HL-60 (cell line): ENCODE measurements at regions not wholly inside any gene's neighbourhood (a gene's known extent, or its start where the extent isn't known, plus 50 kb on each side); places are given as distances from the start of the nearest gene placed in this dataset.

Experiments used
- DNase-seq, 2 experiments: peaks; one replicate each; pipeline ENCODE4 v3.0.0-alpha.2; 2010 to 2020; ENCODE audit warnings: low read depth in 1 of 2, low spot score in 1 of 2
- H3K27ac ChIP-seq: fragments of 250-450 bp; sonication (Bioruptor Pico); replicated peaks from 2 replicates; pipeline ENCODE4 v1.5.1; 2020; ENCODE audit warnings: mild to moderate bottlenecking, moderate library complexity
- H3K27me3 ChIP-seq: fragments of 250-450 bp; sonication (Bioruptor Pico); 2 replicates; pipeline ENCODE4 v1.5.1; 2021; ENCODE audit warnings: mild to moderate bottlenecking, moderate library complexity; ENCODE audit not compliant: insufficient read depth, poor library complexity, severe bottlenecking
- H3K4me3 ChIP-seq: replicated peaks from 2 replicates; pipeline ENCODE4 v1.5.1; 2011; ENCODE audit warnings: mild to moderate bottlenecking, control low read depth, low read length; ENCODE audit not compliant: insufficient read depth
- CTCF ChIP-seq: IDR thresholded peaks from one replicate; pipeline ENCODE4 v1.5.1; 2011; ENCODE audit warnings: low read length, control low read depth, inconsistent platforms; ENCODE audit not compliant: insufficient read depth
- GABPA ChIP-seq: IDR thresholded peaks from 2 replicates; pipeline ENCODE4 v1.6.1; 2012; ENCODE audit warnings: low read depth
- POLR2AphosphoS5 ChIP-seq: IDR thresholded peaks from 2 replicates; pipeline ENCODE4 v1.6.1; 2012; ENCODE audit warnings: low read depth
- REST ChIP-seq: IDR thresholded peaks from 2 replicates; pipeline ENCODE4 v1.6.1; 2012; ENCODE audit warnings: low read depth; ENCODE audit not compliant: insufficient replicate concordance
- SPI1 ChIP-seq: IDR thresholded peaks from 2 replicates; pipeline ENCODE4 v1.6.1; 2012; ENCODE audit warnings: low read depth, mild to moderate bottlenecking, borderline replicate concordance

GRCh38 chr10:61294131-61294530 lies 159.1 kb downstream of the TMEM26 start:
- DNase-seq: no peak
- H3K27ac ChIP-seq: no peak overlapping the region
- TF ChIP-seq REST: no peak
- no peak for TF ChIP-seq CTCF
- no peak for TF ChIP-seq SPI1
- no peak for TF ChIP-seq POLR2AphosphoS5
- no peak for TF ChIP-seq GABPA
- H3K27me3 ChIP-seq: no peaks in the 10 kb centered on the region
- no peak overlapping the region for H3K4me3 ChIP-seq

- H3K27ac ChIP-seq: no peak overlapping the region
- TF ChIP-seq SPI1 (no peak), POLR2AphosphoS5 (no peak), REST (no peak), CTCF (no peak), GABPA (no peak)
- no peak for DNase-seq
- H3K27me3 ChIP-seq: no peaks in the 10 kb centered on the region
- H3K4me3 ChIP-seq: no peak overlapping the region
Observed at GRCh38 chr10:61289813-61290212, 163.4 kb downstream of the TMEM26 start.

- Histone ChIP-seq H3K27ac (no peak overlapping the region), H3K27me3 (no peaks in the 10 kb centered on the region), H3K4me3 (no peak overlapping the region)
- TF ChIP-seq REST: no peak
- TF ChIP-seq SPI1: no peak
- no peak for TF ChIP-seq POLR2AphosphoS5
- DNase-seq: no peak
Observed at GRCh38 chr10:61286686-61287085, 166.5 kb downstream of the TMEM26 start.

GRCh38 chr10:61285749-61286148 lies 167.4 kb downstream of the TMEM26 start:
- Histone ChIP-seq H3K27me3 (no peaks in the 10 kb centered on the region), H3K4me3 (no peak overlapping the region), H3K27ac (no peak overlapping the region)
- no peak for TF ChIP-seq POLR2AphosphoS5
- TF ChIP-seq GABPA: no peak
- no peak for TF ChIP-seq SPI1
- no peak for TF ChIP-seq CTCF
- no peak for TF ChIP-seq REST
- no peak for DNase-seq
